ENCODE measurements at regions not wholly inside any gene's neighbourhood (a gene's known extent, or its start where the extent isn't known, plus 50 kb on each side); places are given as distances from the start of the nearest gene placed in this dataset.

DNA sequence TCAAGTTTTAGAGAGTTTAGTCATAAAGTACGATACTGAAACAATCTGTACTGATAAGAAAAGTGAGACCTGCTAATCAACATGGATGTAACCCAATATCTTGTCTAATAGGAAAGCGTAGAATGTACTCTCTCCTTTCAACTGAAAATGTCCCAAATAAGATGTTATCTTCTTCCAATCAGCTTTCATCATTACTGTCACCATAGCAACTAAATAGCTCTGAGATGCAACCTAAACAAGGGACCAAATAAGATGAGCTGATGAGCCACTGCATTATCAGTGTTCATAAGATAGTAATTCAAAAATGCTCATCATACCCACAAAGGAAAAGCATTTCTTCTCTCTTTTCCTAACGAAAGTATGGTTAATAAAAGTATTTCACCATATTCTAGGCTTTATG, 1108.3 kb upstream of the MAP3K7 start:
- TF ChIP-seq POLR2AphosphoS5 (IDR thresholded peaks at IDR 0.05; ENCODE audit: low read length) (no peak), BCL11A (IDR thresholded peaks at IDR 0.05; ENCODE audit: low read depth, low read length) (no peak), ZBED1 (IDR thresholded peaks at IDR 0.05; ENCODE audit: borderline replicate concordance) (no peak), EZH2 (IDR thresholded peaks at IDR 0.05; ENCODE audit: borderline replicate concordance, control insufficient read depth, low read depth, low read length) (no peak), SREBF2 (IDR thresholded peaks at IDR 0.05; ENCODE audit: low read length) (no peak), POLR2A (IDR thresholded peaks at IDR 0.05; ENCODE audit: low read depth, low read length) (no peak)
- TF ChIP-seq, protein P1, sequence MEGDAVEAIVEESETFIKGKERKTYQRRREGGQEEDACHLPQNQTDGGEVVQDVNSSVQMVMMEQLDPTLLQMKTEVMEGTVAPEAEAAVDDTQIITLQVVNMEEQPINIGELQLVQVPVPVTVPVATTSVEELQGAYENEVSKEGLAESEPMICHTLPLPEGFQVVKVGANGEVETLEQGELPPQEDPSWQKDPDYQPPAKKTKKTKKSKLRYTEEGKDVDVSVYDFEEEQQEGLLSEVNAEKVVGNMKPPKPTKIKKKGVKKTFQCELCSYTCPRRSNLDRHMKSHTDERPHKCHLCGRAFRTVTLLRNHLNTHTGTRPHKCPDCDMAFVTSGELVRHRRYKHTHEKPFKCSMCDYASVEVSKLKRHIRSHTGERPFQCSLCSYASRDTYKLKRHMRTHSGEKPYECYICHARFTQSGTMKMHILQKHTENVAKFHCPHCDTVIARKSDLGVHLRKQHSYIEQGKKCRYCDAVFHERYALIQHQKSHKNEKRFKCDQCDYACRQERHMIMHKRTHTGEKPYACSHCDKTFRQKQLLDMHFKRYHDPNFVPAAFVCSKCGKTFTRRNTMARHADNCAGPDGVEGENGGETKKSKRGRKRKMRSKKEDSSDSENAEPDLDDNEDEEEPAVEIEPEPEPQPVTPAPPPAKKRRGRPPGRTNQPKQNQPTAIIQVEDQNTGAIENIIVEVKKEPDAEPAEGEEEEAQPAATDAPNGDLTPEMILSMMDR (IDR thresholded peaks at IDR 0.05 in 2 of 3, conservative IDR thresholded peaks at IDR 0.05 in 1 of 3; ENCODE audit: control insufficient read depth in 2 of 3, extremely low read depth in 1 of 3, insufficient read depth in 1 of 3, low read depth in 3 of 3, low read length in 3 of 3) = no peak

Measured in GM12878 (cell line).